Lung (tissue), 11 donors: ENCODE measurements at regions not wholly inside any gene's neighbourhood (a gene's known extent, or its start where the extent isn't known, plus 50 kb on each side); places are given as distances from the start of the nearest gene placed in this dataset.
A peak's percentile ranks its signal among the peaks of the same experiment; 100 is the strongest.

ENCODE experiments used
- ATAC-seq: fragments of 200-7000 bp; cut with Tn5 transposase; one replicate; pipeline ENCODE4 v1.9.1; 2020; ENCODE audit warnings: moderate number of reproducible peaks; ENCODE audit not compliant: insufficient read depth, low FRiP score
- DNase-seq, 3 donors: peaks; one replicate each; pipeline ENCODE4 v3.0.0-alpha.2; 2013 to 2017
- H3K27ac ChIP-seq, 2 donors: one replicate each; pipeline ENCODE4 v1.5.1; 2013; ENCODE audit warnings: mild to moderate bottlenecking in 2 of 2, moderate library complexity in 2 of 2, control low read depth in 1 of 2, inconsistent platforms in 1 of 2, low read depth in 1 of 2, low read length in 1 of 2
- H3K27me3 ChIP-seq, 3 donors: one replicate each; pipeline ENCODE4 v1.5.1; 2013; ENCODE audit warnings: low read length in 2 of 3; ENCODE audit not compliant: control insufficient read depth in 3 of 3, insufficient read depth in 3 of 3
- H3K36me3 ChIP-seq, 4 donors: one replicate each; pipeline ENCODE4 v1.5.1; 2013; ENCODE audit warnings: low read length in 4 of 4, mild to moderate bottlenecking in 1 of 4, moderate library complexity in 1 of 4; ENCODE audit not compliant: control insufficient read depth in 4 of 4, insufficient read depth in 4 of 4
- H3K4me1 ChIP-seq, 5 donors: one replicate each; pipeline ENCODE4 v1.5.1; 2013; ENCODE audit warnings: low read length in 5 of 5, mild to moderate bottlenecking in 2 of 5, moderate library complexity in 1 of 5; ENCODE audit not compliant: control insufficient read depth in 5 of 5, insufficient read depth in 5 of 5
- H3K4me3 ChIP-seq: one replicate; pipeline ENCODE4 v1.5.1; 2013; ENCODE audit warnings: mild to moderate bottlenecking, control low read depth, moderate library complexity
- H3K9ac ChIP-seq, 2 donors: one replicate each; pipeline ENCODE4 v1.5.1; 2013; ENCODE audit warnings: low read length in 2 of 2, control low read depth in 1 of 2; ENCODE audit not compliant: insufficient read depth in 1 of 2
- H3K9me3 ChIP-seq, 4 donors: one replicate each; pipeline ENCODE4 v1.5.1; 2013; ENCODE audit warnings: low read length in 3 of 4, mild to moderate bottlenecking in 1 of 4, moderate library complexity in 1 of 4; ENCODE audit not compliant: control insufficient read depth in 4 of 4, insufficient read depth in 3 of 4
- CTCF ChIP-seq: IDR thresholded peaks from 2 replicates; pipeline ENCODE4 v1.5.1; 2012; ENCODE audit warnings: mild to moderate bottlenecking; ENCODE audit errors: control extremely low read depth, extremely low read depth
- WGBS, 2 donors: extraction: QIAGEN DNeasy Blood & Tissue Kit; methylation state at CpG; one replicate each; pipeline ENCODE4 v1.1.7; 2013; 5-methylcytosine and 5-hydroxymethylcytosine counted together
- donor health status: control.
- donor health status: control.
- donor health status: Bipolar disorder and iron deficiency.
- donor health status: healthy.
- donor health status: DM: yes; HTN: yes; CAD: no.

GRCh38 chr7:155999631-156000489 lies 187.6 kb upstream of the SHH start:
- Histone ChIP-seq H3K27me3 (no peaks in the 10 kb centered on the region), H3K4me1 (peaks cover 0 to 5% (median 0%) of the 10 kb centered on the region in 5 donors), H3K9me3 (peaks cover 0 to 2% (median 0%) of the 10 kb centered on the region in 4 donors), H3K36me3 (no peaks in the 10 kb centered on the region), H3K9ac (no peak overlapping the region), H3K4me3 (no peak overlapping the region), H3K27ac (no peak overlapping the region)
- ATAC-seq (no peak), DNase-seq (peak in 1 of 3 donors; percentile 9)
- 92% methylated on average over 29 of the region's 29 CpGs for WGBS, 2 donors
- TF ChIP-seq CTCF: no peak

DNA sequence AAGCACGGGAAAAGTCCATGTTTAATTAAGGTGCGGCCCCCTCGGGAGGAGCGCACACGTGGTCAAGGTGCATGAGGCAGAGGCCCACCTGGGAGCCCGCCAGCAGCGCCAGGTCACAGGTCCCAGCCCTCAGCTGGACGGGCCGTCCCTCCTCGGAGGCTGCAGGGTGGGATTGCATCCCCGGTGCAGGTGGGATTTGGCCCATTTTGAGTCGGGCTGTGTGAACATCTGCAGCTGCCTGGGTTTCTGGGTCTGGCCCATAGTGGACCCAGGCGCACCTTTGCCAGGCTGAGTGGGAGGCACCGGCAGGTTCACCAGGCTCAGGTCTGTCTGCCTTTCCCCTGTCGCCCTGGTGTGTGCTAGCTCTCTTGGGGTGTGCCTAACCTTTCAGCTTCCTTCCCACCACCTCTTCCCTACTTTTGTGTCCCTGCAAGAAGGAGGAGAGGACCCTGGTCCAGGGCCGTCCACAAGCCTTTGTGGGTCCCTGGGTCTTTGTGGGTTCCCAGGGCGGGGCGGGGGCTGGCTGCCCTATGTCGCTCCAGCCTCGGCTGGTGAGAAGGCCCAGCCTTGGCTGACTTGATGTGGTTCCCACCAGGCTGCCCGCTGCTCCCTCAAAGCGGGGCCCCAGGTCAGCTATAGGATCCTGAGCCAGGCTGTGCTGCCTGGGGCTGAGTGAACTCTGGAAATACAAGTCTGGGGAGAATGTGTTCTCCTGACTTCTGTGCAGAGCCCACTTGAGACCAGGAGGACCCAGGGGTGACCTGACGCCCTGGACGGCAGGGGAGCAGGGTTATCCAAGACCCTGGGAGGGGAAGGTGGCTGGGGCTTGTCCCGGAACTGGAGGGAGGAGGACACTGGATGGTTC lies 186.7 kb upstream of the SHH start:
- H3K36me3 ChIP-seq: no peaks in the 10 kb centered on the region
- 90% methylated on average over 24 to 25 of the region's 25 CpGs for WGBS, 2 donors
- no peak overlapping the region for H3K9ac ChIP-seq
- DNase-seq (peak in 1 of 3 donors; percentile 8), ATAC-seq (no peak)
- H3K4me1 ChIP-seq: peaks cover 0 to 5% (median 0%) of the 10 kb centered on the region in 5 donors
- peaks cover 0 to 2% (median 0%) of the 10 kb centered on the region in 4 donors for H3K9me3 ChIP-seq
- H3K27ac ChIP-seq: no peak overlapping the region
- H3K4me3 ChIP-seq: no peak overlapping the region
- H3K27me3 ChIP-seq: no peaks in the 10 kb centered on the region
- no peak for TF ChIP-seq CTCF

GRCh38 chr7:155998328-155998691 lies 186.0 kb upstream of the SHH start:
- no peak overlapping the region for H3K4me3 ChIP-seq
- peaks cover 0 to 5% (median 0%) of the 10 kb centered on the region in 5 donors for H3K4me1 ChIP-seq
- H3K9me3 ChIP-seq: peaks cover 0 to 2% (median 0%) of the 10 kb centered on the region in 4 donors
- no peak overlapping the region for H3K27ac ChIP-seq
- H3K36me3 ChIP-seq: no peaks in the 10 kb centered on the region
- WGBS, 2 donors: 76 to 93% methylated on average over 23 of the region's 23 CpGs
- H3K27me3 ChIP-seq: no peaks in the 10 kb centered on the region
- DNase-seq: peak in 1 of 3 donors; percentile 11
- H3K9ac ChIP-seq: no peak overlapping the region
- no peak for TF ChIP-seq CTCF
- no peak for ATAC-seq
